HG03103 (cell line): ENCODE measurements at regions not wholly inside any gene's neighbourhood (a gene's known extent, or its start where the extent isn't known, plus 50 kb on each side); places are given as distances from the start of the nearest gene placed in this dataset.

Experiments
- ATAC-seq: cut with Tn5 transposase; IDR thresholded peaks from one replicate; pipeline ENCODE4 v1.9.1; 2021; ENCODE audit warnings: low read depth; ENCODE audit not compliant: unreplicated experiment

DNA sequence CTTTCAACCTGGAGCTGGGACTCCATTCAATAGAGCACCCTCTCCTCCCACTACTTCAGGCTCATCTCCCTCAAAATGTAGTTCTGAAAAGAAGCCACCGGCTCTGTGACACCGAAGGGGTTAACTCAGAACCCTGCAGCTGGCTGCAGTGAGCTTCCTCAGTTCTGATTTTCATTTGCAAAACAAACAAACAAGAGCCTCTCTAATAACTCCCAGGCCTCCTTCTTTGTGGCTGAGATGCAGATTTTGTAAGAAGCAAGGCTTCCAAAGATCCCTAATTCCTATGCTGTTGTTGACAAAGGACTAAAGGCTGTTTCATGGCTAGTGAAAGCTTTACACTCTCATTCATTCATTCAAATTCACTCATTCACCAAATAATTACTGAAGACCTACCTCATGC lies 333.4 kb upstream of the TBX3 start:
- no peak for ATAC-seq

- no peak for ATAC-seq
Observed at GRCh38 chr12:115013236-115013981, 329.4 kb upstream of the TBX3 start.

- no peak for ATAC-seq
Observed at GRCh38 chr12:115012861-115013235, 328.9 kb upstream of the TBX3 start.

DNA sequence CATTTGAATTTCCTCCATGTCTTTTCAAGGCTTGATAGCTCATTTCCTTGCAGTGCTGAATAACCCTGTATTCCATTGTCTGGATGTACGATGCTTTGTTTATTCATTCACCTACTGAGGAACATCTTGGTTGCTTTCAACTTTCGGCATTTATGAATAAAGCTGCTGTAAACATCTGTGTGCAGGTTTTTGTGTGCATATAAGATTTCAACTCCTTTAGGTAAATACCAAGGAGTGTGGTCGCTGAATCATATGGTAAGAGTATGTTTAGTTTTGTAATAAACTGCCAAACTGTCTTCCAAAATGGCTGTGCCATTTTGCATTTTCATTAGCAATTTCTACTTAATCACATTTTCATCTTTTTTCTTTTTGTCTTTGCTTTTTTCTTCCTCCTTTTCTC lies 327.7 kb upstream of the TBX3 start:
- ATAC-seq = no peak

GRCh38 chr12:115010324-115010995 lies 326.5 kb upstream of the TBX3 start:
- ATAC-seq = no peak

DNA sequence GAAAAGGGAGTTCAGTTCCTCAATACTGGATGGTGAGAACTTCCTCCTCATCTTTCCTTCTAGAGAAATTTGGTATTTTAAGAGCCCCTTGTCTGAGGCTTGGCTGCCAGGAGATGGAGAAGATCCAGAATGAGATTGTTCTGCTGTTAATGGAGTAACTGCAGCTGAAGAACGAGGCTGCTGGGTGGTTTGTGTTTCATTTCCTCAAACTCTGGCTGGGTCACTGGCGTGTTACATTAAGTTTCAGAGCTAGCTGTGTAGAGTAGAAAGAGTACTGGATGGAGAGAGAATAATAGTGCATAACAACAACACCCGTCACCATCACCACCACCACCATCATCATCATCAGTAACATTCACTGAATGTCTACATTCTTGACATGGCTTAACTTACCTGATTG lies 325.0 kb upstream of the TBX3 start:
- peak; percentile 76 for ATAC-seq

- ATAC-seq = no peak
Observed at GRCh38 chr12:115004470-115005146, 320.6 kb upstream of the TBX3 start.

DNA sequence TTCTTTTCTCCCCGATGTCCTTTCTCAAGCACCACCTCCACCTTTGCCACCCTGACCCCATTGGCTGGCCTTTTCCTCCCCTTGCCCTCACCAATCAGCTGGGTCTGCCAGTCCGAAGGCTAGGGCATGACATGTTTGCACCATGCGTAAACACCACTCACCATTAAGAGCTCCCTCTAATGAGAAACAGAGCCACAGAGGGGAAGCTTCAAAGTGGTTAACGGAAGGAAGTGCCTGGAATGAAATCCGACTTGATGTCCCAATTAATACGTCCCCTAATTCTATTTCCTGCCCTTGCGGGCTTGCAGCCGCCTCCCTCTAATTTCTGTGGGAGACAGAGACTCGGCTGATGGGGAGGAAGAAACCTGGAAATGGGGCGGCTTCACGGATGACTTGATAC lies 318.5 kb upstream of the TBX3 start:
- ATAC-seq = no peak

GRCh38 chr12:115001571-115002180 lies 317.7 kb upstream of the TBX3 start:
- no peak for ATAC-seq

DNA sequence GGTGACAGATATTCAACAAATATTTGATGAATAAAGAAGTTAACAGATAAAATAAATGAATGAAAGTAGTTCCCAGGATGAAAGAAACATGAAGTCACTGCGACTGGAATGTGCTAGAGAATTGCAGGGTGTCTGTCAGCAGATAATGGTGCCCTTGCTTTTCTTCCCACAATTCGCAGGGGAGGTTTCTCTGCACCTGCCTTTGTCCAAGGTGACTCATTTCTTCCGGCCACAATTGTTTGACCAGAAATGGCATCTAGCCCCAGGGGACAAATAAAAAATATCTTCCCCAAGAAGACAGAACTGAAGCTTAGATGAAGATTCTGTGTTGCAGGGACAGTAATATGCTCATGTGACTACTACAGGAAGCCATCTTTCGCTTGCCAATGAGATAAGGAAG lies 316.1 kb upstream of the TBX3 start:
- ATAC-seq = no peak

DNA sequence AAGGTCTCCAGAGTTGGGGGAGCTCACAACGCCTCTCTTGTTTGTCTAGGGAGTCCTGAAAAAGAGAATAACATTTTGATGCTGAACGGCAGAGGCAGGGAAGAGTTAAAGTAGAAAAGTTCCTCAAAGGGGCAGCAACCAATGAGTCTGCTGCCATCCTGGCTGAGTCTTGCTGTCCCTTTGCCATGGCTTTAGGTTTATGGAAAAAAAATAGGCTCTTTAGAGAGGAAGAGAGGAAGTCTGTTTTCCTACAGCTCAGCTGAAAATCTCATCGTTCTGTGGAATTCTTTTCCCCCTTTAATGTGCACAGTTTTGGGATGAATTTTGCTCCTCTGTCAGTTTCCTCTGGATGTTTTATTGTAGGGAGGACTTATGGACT lies 314.8 kb upstream of the TBX3 start:
- ATAC-seq = no peak

GRCh38 chr12:114998118-114998749 lies 314.3 kb upstream of the TBX3 start:
- ATAC-seq = peak; percentile 55

GRCh38 chr12:114996382-114996781 lies 312.4 kb upstream of the TBX3 start:
- no peak for ATAC-seq

GRCh38 chr12:114995891-114996290 lies 311.9 kb upstream of the TBX3 start:
- no peak for ATAC-seq

DNA sequence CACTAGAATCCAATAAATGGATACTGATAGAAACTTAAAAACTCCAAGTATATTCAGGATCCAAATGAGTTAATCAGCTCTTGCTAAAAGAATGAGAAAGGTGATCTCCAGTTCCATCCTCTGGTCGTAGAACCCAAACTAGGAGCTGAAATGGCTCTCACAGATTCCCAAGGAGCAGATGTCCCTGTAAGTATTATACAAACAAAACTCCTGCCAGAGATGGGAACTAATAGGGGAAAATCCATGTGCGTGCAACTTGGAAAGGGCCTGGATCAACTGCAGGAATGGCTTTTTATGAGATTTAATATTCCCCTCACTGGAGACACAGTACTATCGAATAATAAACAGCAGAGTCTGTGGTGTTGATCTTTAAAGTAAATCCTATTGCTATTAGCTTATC lies 309.2 kb upstream of the TBX3 start:
- ATAC-seq = no peak

DNA sequence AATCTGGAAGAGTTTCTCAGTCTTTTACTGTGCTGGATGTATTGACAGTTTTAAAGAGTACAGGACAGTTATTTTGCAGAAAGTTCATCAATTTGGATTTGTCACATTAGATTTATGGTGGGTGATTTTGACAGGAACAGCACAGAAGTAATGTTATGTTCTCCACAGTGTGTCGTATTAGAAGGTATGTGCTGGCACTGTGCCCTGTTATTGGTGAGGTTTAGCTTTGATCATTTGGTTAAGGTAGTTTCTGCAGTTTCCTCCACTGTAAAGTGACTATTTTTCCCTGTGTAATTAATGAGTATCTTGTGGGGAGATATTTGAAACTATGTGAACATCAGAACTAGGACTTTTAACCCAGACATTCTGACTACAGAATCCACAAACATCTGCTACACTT lies 308.5 kb upstream of the TBX3 start:
- ATAC-seq = no peak

DNA sequence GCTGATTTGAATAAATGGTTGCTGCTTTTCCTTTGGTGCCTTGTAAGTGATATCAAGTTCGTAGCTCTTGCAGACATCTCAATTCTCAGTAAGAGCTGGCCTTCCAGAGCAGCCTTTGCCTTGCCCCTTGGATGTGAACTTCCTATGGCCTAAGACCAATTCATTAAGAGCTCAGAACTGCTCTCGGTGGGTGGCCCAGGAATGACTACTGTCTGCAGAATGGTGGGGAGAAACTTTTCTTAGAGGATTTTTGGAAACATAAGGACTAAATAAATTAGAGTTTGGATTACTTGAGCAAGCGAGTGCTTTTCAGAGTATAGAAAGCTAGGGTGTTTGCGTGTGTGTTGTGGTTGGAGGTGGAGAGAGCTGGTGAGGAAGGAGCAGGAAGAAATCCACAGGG lies 306.4 kb upstream of the TBX3 start:
- ATAC-seq = no peak

DNA sequence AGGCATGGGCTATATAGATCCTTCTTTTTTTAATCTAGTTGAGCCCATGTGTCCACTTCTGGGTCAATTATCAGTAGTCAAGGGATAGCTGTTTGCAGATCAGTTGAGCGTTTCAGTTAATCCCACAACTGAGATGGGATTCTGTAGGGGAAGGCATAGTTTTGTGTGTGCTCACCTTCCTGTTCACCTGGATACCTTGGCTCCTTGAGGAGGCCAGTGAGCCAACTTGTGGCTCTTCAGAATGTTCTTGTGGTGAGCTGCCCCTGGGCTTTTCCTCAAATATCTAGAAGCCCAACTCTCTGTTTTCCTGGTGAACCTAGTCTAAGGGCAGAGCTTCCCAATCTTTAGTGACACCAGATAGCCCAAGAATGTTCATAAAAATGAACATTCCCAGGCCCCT lies 302.9 kb upstream of the TBX3 start:
- ATAC-seq = no peak

DNA sequence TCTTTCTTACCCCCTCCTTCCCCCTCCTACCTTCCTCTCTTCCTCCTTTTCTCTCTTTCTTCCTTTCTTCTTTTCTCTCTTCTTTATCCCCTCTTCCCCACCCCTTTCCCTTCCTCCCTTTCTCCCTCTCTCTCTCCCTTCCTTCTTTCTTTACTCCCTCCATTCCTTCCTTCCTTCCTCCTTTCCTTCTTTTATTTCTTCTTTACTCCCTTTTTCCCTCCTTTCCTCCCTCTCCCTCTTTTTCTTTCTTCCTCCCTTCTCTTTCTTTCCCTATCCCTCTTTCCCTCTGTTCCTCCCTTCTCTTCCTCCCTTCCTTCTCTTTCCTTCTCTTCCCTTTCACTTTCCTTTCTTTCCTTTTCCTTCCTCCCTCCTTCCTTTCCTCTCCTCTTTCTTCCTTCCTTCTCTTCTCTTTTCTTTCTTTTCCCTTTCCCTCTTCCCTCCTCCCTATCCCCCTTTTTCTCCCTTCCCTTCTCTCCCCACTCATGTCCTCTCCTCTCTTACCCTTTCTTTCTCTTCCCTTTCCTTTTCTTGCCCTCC lies 302.3 kb upstream of the TBX3 start:
- no peak for ATAC-seq

DNA sequence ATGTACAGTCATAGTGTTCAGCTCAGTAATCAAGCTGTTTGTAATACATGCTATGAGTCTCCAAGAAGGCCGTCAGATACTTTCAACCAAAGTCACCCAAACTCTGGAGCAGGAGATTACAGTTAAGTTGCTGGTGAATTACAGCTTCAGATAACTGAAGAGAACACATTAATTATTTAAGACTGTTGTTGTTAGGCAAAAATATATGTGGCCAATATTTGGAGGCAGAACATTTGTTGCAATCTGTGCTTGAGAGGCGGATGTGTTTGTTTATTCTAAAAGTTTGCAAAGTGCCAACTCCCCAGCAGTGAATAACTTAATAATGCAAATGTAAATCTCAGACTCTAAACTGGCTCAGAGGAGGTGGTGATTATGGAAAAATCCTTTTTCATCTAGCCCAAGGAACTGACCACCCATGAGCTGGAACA lies 300.7 kb upstream of the TBX3 start:
- ATAC-seq = no peak

GRCh38 chr12:114982760-114983159 lies 298.8 kb upstream of the TBX3 start:
- ATAC-seq = no peak
